HG02981 (cell line): ENCODE measurements at regions not wholly inside any gene's neighbourhood (a gene's known extent, or its start where the extent isn't known, plus 50 kb on each side); places are given as distances from the start of the nearest gene placed in this dataset.

Experiments used
- ATAC-seq: cut with Tn5 transposase; IDR thresholded peaks from one replicate; pipeline ENCODE4 v1.9.1; 2021; ENCODE audit warnings: mild to moderate bottlenecking, moderate library complexity; ENCODE audit not compliant: unreplicated experiment

- no peak for ATAC-seq
Measured at GRCh38 chr7:117929237-117929636, 56.0 kb upstream of the CTTNBP2 start.

GRCh38 chr7:117931314-117931713 is 58.1 kb upstream of the CTTNBP2 start:
- ATAC-seq, result no peak

- ATAC-seq, result no peak
Measured at GRCh38 chr7:117937049-117937752, 64.0 kb upstream of the CTTNBP2 start.

- no peak for ATAC-seq
Measured at GRCh38 chr7:117937753-117938483, 64.7 kb upstream of the CTTNBP2 start.

- ATAC-seq, result no peak
Measured at GRCh38 chr7:117941138-117941810, 68.0 kb upstream of the CTTNBP2 start.

GRCh38 chr7:117942780-117943179 is 69.5 kb upstream of the CTTNBP2 start:
- no peak for ATAC-seq

GRCh38 chr7:117944886-117945285 is 71.6 kb upstream of the CTTNBP2 start:
- ATAC-seq, result no peak

GRCh38 chr7:117946151-117946633 is 73.0 kb upstream of the CTTNBP2 start:
- ATAC-seq, result no peak

GRCh38 chr7:117949232-117949631 is 76.0 kb upstream of the CTTNBP2 start:
- no peak for ATAC-seq

GRCh38 chr7:117950601-117951260 is 77.5 kb upstream of the CTTNBP2 start:
- ATAC-seq, result no peak

- ATAC-seq, result no peak
Measured at GRCh38 chr7:117951285-117951684, 78.0 kb upstream of the CTTNBP2 start.

GRCh38 chr7:117951691-117952280 is 78.5 kb upstream of the CTTNBP2 start:
- no peak for ATAC-seq

GRCh38 chr7:117955046-117955445 is 81.8 kb upstream of the CTTNBP2 start:
- ATAC-seq, result no peak

- no peak for ATAC-seq
Measured at GRCh38 chr7:117960351-117960750, 87.1 kb upstream of the CTTNBP2 start.

GRCh38 chr7:117961235-117961634 is 88.0 kb upstream of the CTTNBP2 start:
- ATAC-seq, result no peak

GRCh38 chr7:117962366-117962994 is 89.2 kb upstream of the CTTNBP2 start:
- no peak for ATAC-seq

- ATAC-seq, result no peak
Measured at GRCh38 chr7:117963264-117964197, 90.3 kb upstream of the CTTNBP2 start.

GRCh38 chr7:117970801-117971200 is 97.6 kb upstream of the CTTNBP2 start:
- ATAC-seq, result no peak

- ATAC-seq, result no peak
Measured at GRCh38 chr7:117971556-117972244, 98.5 kb upstream of the CTTNBP2 start.
